CD4-positive, alpha-beta T cell (primary cell): ENCODE measurements at regions not wholly inside any gene's neighbourhood (a gene's known extent, or its start where the extent isn't known, plus 50 kb on each side); places are given as distances from the start of the nearest gene placed in this dataset.

Experiments
- ATAC-seq: fragments of 200-7000 bp; cut with Tn5 transposase; one replicate; pipeline ENCODE4 v1.10.0; 2022; ENCODE audit warnings: mild to moderate bottlenecking; ENCODE audit not compliant: poor library complexity
- CTCF ChIA-PET: fragments of 350-600 bp; sonication (Branson Sonifier 250); formaldehyde crosslinking; loops from one replicate; lab custom pipeline; 2021; ENCODE audit warnings: antibody characterized with exemption, inconsistent platforms; lab: Charles Lee
- POLR2A ChIA-PET: fragments of 350-600 bp; sonication (Branson Sonifier 250); formaldehyde crosslinking; loops from one replicate; lab custom pipeline; 2021; ENCODE audit warnings: antibody characterized with exemption, inconsistent platforms; lab: Charles Lee
- DNase-seq, 14 experiments: peaks; one replicate each; pipeline ENCODE4 v3.0.0-alpha.2; 2013 to 2020; ENCODE audit warnings: mixed read lengths in 2 of 14
- H3K27ac ChIP-seq, 2 donors: one replicate each; pipeline versions ENCODE4 v1.5.1 to v1.7.0; 2013; ENCODE audit warnings: low read length in 2 of 2, low read depth in 1 of 2, mild to moderate bottlenecking in 1 of 2
- H3K27me3 ChIP-seq, 2 experiments: 1 replicate in 1 of 2; 2 replicates in 1 of 2; pipeline versions ENCODE4 v1.6.1 to v1.7.0; 2013; ENCODE audit warnings: low read length in 2 of 2, control low read depth in 1 of 2, mild to moderate bottlenecking in 1 of 2, moderate library complexity in 1 of 2; ENCODE audit not compliant: insufficient read depth in 2 of 2, control insufficient read depth in 1 of 2
- H3K36me3 ChIP-seq: one replicate; pipeline ENCODE4 v1.6.1; 2013; ENCODE audit warnings: low read length, control low read depth; ENCODE audit not compliant: insufficient read depth
- H3K4me1 ChIP-seq: one replicate; pipeline ENCODE4 v1.6.1; 2013; ENCODE audit warnings: low read length, control low read depth; ENCODE audit not compliant: insufficient read depth
- H3K4me3 ChIP-seq: one replicate; pipeline ENCODE4 v1.5.1; 2013; ENCODE audit warnings: mild to moderate bottlenecking, low read length, moderate library complexity
- H3K9me3 ChIP-seq, 2 experiments: 1 replicate in 1 of 2; 2 replicates in 1 of 2; pipeline versions ENCODE4 v1.6.1 to v1.7.0; 2013; ENCODE audit warnings: low read length in 2 of 2, mild to moderate bottlenecking in 2 of 2, control low read depth in 1 of 2, moderate library complexity in 1 of 2; ENCODE audit not compliant: control insufficient read depth in 1 of 2, insufficient read depth in 1 of 2
- H3K27ac Mint-ChIP-seq: one replicate; pipeline ENCODE4 v1.8.0; 2020; ENCODE audit warnings: mixed read lengths
- H3K27me3 Mint-ChIP-seq: one replicate; pipeline ENCODE4 v1.8.0; 2021; ENCODE audit warnings: mixed read lengths
- H3K36me3 Mint-ChIP-seq: one replicate; pipeline ENCODE4 v1.8.0; 2021; ENCODE audit warnings: low read depth, mixed read lengths
- H3K4me1 Mint-ChIP-seq: one replicate; pipeline ENCODE4 v1.8.0; 2021; ENCODE audit warnings: low read depth, mixed read lengths
- H3K4me3 Mint-ChIP-seq: one replicate; pipeline ENCODE4 v1.8.0; 2020; ENCODE audit warnings: mild to moderate bottlenecking, mixed read lengths
- H3K9me3 Mint-ChIP-seq: one replicate; pipeline ENCODE4 v1.8.0; 2020; ENCODE audit warnings: mixed read lengths
- intact Hi-C, 2 experiments: fragments of 100-400 bp; cut with DNase I in 1 of 2; cut with micrococcal nuclease in 1 of 2; formaldehyde crosslinking; loops; one replicate each; pipeline versions ENCODE4 v1.15.1 to v1.9.0; 2023 to 2025; cut with DNase I, micrococcal nuclease
- TF ChIP-seq, protein P1 (sequence below): fragments of 200-600 bp; IDR thresholded peaks from one replicate; pipeline ENCODE4 v1.8.0; 2022; ENCODE audit warnings: antibody characterized with exemption, mild to moderate bottlenecking

- H3K36me3 ChIP-seq = no peaks in the 10 kb centered on the region
- H3K27me3 ChIP-seq = peaks cover 0 to under 1% of the 10 kb centered on the region in 2 experiments
- DNase-seq (no peak), ATAC-seq (no peak)
- no peaks in the 10 kb centered on the region for H3K36me3 Mint-ChIP-seq
- no peaks in the 10 kb centered on the region for H3K9me3 Mint-ChIP-seq
- H3K27ac ChIP-seq = no peak overlapping the region
- intact Hi-C loops = no loop called here
- H3K27ac Mint-ChIP-seq = no peak overlapping the region
- ChIA-PET CTCF (no interaction called here), POLR2A (no interaction called here)
- peaks cover 12% of the 10 kb centered on the region for H3K27me3 Mint-ChIP-seq
- TF ChIP-seq, protein P1, sequence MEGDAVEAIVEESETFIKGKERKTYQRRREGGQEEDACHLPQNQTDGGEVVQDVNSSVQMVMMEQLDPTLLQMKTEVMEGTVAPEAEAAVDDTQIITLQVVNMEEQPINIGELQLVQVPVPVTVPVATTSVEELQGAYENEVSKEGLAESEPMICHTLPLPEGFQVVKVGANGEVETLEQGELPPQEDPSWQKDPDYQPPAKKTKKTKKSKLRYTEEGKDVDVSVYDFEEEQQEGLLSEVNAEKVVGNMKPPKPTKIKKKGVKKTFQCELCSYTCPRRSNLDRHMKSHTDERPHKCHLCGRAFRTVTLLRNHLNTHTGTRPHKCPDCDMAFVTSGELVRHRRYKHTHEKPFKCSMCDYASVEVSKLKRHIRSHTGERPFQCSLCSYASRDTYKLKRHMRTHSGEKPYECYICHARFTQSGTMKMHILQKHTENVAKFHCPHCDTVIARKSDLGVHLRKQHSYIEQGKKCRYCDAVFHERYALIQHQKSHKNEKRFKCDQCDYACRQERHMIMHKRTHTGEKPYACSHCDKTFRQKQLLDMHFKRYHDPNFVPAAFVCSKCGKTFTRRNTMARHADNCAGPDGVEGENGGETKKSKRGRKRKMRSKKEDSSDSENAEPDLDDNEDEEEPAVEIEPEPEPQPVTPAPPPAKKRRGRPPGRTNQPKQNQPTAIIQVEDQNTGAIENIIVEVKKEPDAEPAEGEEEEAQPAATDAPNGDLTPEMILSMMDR = no peak
- H3K4me3 Mint-ChIP-seq = no peak overlapping the region
- H3K9me3 ChIP-seq = no peaks in the 10 kb centered on the region
- no peaks in the 10 kb centered on the region for H3K4me1 Mint-ChIP-seq
- H3K4me3 ChIP-seq = no peak overlapping the region
- no peaks in the 10 kb centered on the region for H3K4me1 ChIP-seq
Observed at GRCh38 chr1:55522353-55522903, 307.3 kb upstream of the USP24 start.

DNA sequence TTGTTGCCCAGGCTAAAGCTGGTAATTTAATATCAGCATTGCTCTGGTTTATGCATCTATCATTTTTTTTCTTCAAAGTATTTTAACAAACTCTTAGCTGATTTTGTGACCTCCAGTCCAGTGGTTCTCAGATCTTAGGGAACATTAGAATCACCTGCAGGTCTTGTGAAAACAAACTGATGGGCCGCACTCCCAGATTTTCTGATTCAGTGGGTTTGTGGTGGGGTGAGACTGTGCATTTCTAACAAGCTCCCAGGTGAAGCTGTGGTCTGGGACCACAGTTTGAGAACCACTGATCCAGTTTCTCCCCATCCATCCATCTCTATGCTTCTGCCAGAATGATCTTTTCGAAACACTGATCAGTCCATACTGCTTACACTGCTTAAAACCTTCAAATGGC is 305.7 kb upstream of the USP24 start:
- Histone ChIP-seq H3K27ac (no peak overlapping the region), H3K27me3 (peaks cover 0 to 2% of the 10 kb centered on the region in 2 experiments), H3K36me3 (no peaks in the 10 kb centered on the region), H3K9me3 (no peaks in the 10 kb centered on the region), H3K4me1 (no peaks in the 10 kb centered on the region), H3K4me3 (no peak overlapping the region)
- ChIA-PET POLR2A (no interaction called here), CTCF (no interaction called here)
- TF ChIP-seq, protein P1 = no peak
- H3K4me1 Mint-ChIP-seq = no peaks in the 10 kb centered on the region
- H3K9me3 Mint-ChIP-seq = no peaks in the 10 kb centered on the region
- H3K27ac Mint-ChIP-seq = no peak overlapping the region
- H3K27me3 Mint-ChIP-seq = peaks cover 13% of the 10 kb centered on the region
- intact Hi-C loops = no loop called here
- no peaks in the 10 kb centered on the region for H3K36me3 Mint-ChIP-seq
- no peak overlapping the region for H3K4me3 Mint-ChIP-seq
- DNase-seq (no peak), ATAC-seq (no peak)

GRCh38 chr1:55519937-55520683 is 304.9 kb upstream of the USP24 start:
- Histone ChIP-seq H3K4me1 (no peaks in the 10 kb centered on the region), H3K9me3 (no peaks in the 10 kb centered on the region), H3K4me3 (no peak overlapping the region), H3K36me3 (no peaks in the 10 kb centered on the region), H3K27ac (no peak overlapping the region), H3K27me3 (peaks cover 0 to 2% of the 10 kb centered on the region in 2 experiments)
- no peaks in the 10 kb centered on the region for H3K9me3 Mint-ChIP-seq
- no peaks in the 10 kb centered on the region for H3K4me1 Mint-ChIP-seq
- DNase-seq = no peak
- H3K27me3 Mint-ChIP-seq = peaks cover 17% of the 10 kb centered on the region
- H3K4me3 Mint-ChIP-seq = no peak overlapping the region
- TF ChIP-seq, protein P1 = no peak
- intact Hi-C loops = no loop called here
- no peak overlapping the region for H3K27ac Mint-ChIP-seq
- no peak for ATAC-seq
- H3K36me3 Mint-ChIP-seq = no peaks in the 10 kb centered on the region
- ChIA-PET CTCF (no interaction called here), POLR2A (no interaction called here)
